SK-N-MC (cell line): ENCODE measurements at regions not wholly inside any gene's neighbourhood (a gene's known extent, or its start where the extent isn't known, plus 50 kb on each side); places are given as distances from the start of the nearest gene placed in this dataset.
"Not testable (repeated sequence)": the region's sequence is repeated elsewhere in the genome, so short reads cannot be mapped to it uniquely, and the experiment has no call there.

Experiments used
- DNase-seq: peaks from one replicate; pipeline ENCODE4 v3.0.0-alpha.2; 2011; ENCODE audit warnings: low read depth, low spot score
- H3K27ac ChIP-seq: fragments of 200-600 bp; sonication (generic); 2 replicates; pipeline ENCODE4 v1.5.1; 2016; ENCODE audit warnings: mixed run types
- H3K36me3 ChIP-seq: fragments of 200-600 bp; sonication (generic); 2 replicates; pipeline ENCODE4 v1.6.1; 2017; ENCODE audit warnings: antibody characterized with exemption, low read length, mixed read lengths; ENCODE audit not compliant: insufficient read depth
- H3K4me3 ChIP-seq: fragments of 200-600 bp; sonication (generic); 2 replicates; pipeline ENCODE4 v1.5.1; 2016
- H3K9ac ChIP-seq: fragments of 200-600 bp; sonication (generic); 2 replicates; pipeline ENCODE4 v1.8.0; 2017; ENCODE audit warnings: mixed run types, mixed read lengths; ENCODE audit not compliant: insufficient read length
- H3K9me3 ChIP-seq: fragments of 200-600 bp; sonication (generic); 2 replicates; pipeline ENCODE4 v1.6.1; 2017; ENCODE audit warnings: low read depth, mild to moderate bottlenecking, antibody characterized with exemption, low read length, moderate library complexity, mixed read lengths

- H3K27ac ChIP-seq, H3K4me3 ChIP-seq, H3K9me3 ChIP-seq, DNase-seq, H3K9ac ChIP-seq, H3K36me3 ChIP-seq: not testable (repeated sequence)
Measured at GRCh38 chr7:153974603-153975002, 77.6 kb upstream of the DPP6 start.

GRCh38 chr7:153976745-153977144 lies 75.5 kb upstream of the DPP6 start:
- H3K4me3 ChIP-seq, H3K9me3 ChIP-seq, H3K9ac ChIP-seq, H3K27ac ChIP-seq, DNase-seq, H3K36me3 ChIP-seq: not testable (repeated sequence)

GRCh38 chr7:153983186-153983585 lies 69.0 kb upstream of the DPP6 start:
- H3K9me3 ChIP-seq, H3K4me3 ChIP-seq, H3K9ac ChIP-seq, H3K36me3 ChIP-seq, DNase-seq, H3K27ac ChIP-seq: not testable (repeated sequence)

GRCh38 chr7:153989066-153989627 lies 63.1 kb upstream of the DPP6 start:
- H3K36me3 ChIP-seq, H3K9ac ChIP-seq, DNase-seq, H3K9me3 ChIP-seq, H3K27ac ChIP-seq, H3K4me3 ChIP-seq: not testable (repeated sequence)

GRCh38 chr7:153989742-153990425 lies 62.3 kb upstream of the DPP6 start:
- not testable (repeated sequence) for H3K27ac ChIP-seq, H3K4me3 ChIP-seq, H3K36me3 ChIP-seq, H3K9me3 ChIP-seq, DNase-seq, H3K9ac ChIP-seq

GRCh38 chr7:153991471-153991870 lies 60.7 kb upstream of the DPP6 start:
- H3K9ac ChIP-seq, DNase-seq, H3K9me3 ChIP-seq, H3K36me3 ChIP-seq, H3K4me3 ChIP-seq, H3K27ac ChIP-seq: not testable (repeated sequence)

- not testable (repeated sequence) for H3K36me3 ChIP-seq, H3K9me3 ChIP-seq, H3K4me3 ChIP-seq, H3K9ac ChIP-seq, DNase-seq, H3K27ac ChIP-seq
Measured at GRCh38 chr7:153993402-153993801, 58.8 kb upstream of the DPP6 start.

- not testable (repeated sequence) for H3K27ac ChIP-seq, DNase-seq, H3K36me3 ChIP-seq, H3K9me3 ChIP-seq, H3K9ac ChIP-seq, H3K4me3 ChIP-seq
Measured at GRCh38 chr7:153998896-153999295, 53.3 kb upstream of the DPP6 start.
